ENCODE measurements at regions not wholly inside any gene's neighbourhood (a gene's known extent, or its start where the extent isn't known, plus 50 kb on each side); places are given as distances from the start of the nearest gene placed in this dataset.

GRCh38 chr1:217089361-217090014 is 366.3 kb upstream of the ESRRG start:
- Histone ChIP-seq H3K4me1 (ENCODE audit: control insufficient read depth in 2 of 3, insufficient read depth in 2 of 3, low read depth in 1 of 3, low read length in 3 of 3) (peaks cover 0 to 25% (median 3%) of the 10 kb centered on the region in 3 donors), H3K4me3 (ENCODE audit: low read length in 3 of 3) (peak overlapping the region; percentile 43 to 75 (median 60)), H3K27me3 (ENCODE audit: control insufficient read depth, insufficient read depth, low read length) (no peaks in the 10 kb centered on the region), H3K9ac (ENCODE audit: low read length in 3 of 3) (peak overlapping the region; percentile 25 to 64 (median 31)), H3K9me3 (ENCODE audit: control insufficient read depth in 2 of 3, insufficient read depth in 1 of 3, low read length in 3 of 3) (no peaks in the 10 kb centered on the region), H3K36me3 (ENCODE audit: control insufficient read depth in 2 of 3, insufficient read depth in 3 of 3, low read length in 3 of 3) (no peaks in the 10 kb centered on the region), H3K27ac (ENCODE audit: low read depth in 2 of 2, low read length in 2 of 2) (peak overlapping the region; percentile 81 to 89)
- DNase-seq (peak; percentile 64 to 84 (median 80)), FAIRE-seq (no peak)
- intact Hi-C loops (cut with DNase I): no loop called here
- no peak for TF ChIP-seq CTCF (IDR thresholded peaks at IDR 0.05; ENCODE audit: borderline replicate concordance, extremely low read depth, insufficient read depth)

DNA sequence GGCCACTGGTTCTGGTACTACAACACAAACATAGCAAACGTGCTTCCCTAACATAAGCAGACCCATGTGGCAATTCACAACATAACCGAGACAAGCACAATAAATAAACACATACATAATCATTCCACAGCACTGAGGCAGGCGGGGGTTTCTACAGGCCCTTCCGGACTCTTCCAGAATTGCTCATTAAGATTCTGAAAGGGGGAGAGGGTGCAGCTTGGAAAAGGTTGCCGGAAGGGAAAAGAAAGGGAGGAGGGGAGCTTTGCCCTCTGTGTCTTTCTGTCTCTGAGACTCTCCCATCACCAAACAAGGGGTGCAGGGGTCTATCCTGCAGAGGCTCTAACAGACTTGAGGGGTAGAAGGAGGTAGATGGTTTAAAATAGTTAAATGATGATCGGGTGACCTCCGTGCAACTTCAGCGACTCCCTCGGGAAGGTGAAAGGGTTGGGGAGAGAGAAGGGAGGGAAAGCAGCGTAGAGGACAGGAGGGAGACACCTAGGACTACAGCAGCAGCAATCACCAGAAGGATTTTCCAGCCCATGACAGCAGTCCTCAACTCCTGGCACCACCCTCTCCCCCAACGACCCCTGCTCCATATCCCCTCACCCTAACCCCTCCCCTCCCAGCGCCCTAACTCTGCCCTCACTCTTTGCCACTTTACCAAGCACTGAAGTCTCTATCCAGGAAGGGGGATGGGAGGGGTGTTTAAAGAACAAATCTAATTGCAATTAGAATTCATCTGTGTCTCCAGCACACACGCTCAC is 365.5 kb upstream of the ESRRG start:
- DNase-seq (peak in 4 of 5 donors; percentile 32 to 66 (median 62)), FAIRE-seq (no peak)
- Histone ChIP-seq H3K27ac (ENCODE audit: low read depth in 2 of 2, low read length in 2 of 2) (peak overlapping the region; percentile 81 to 89), H3K4me1 (ENCODE audit: control insufficient read depth in 2 of 3, insufficient read depth in 2 of 3, low read depth in 1 of 3, low read length in 3 of 3) (peaks cover 0 to 25% (median 3%) of the 10 kb centered on the region in 3 donors), H3K9ac (ENCODE audit: low read length in 3 of 3) (peak overlapping the region in 2 of 3 donors; percentile 3 to 64), H3K9me3 (ENCODE audit: control insufficient read depth in 2 of 3, insufficient read depth in 1 of 3, low read length in 3 of 3) (no peaks in the 10 kb centered on the region), H3K4me3 (ENCODE audit: low read length in 3 of 3) (peak overlapping the region; percentile 43 to 75 (median 55)), H3K27me3 (ENCODE audit: control insufficient read depth, insufficient read depth, low read length) (no peaks in the 10 kb centered on the region), H3K36me3 (ENCODE audit: control insufficient read depth in 2 of 3, insufficient read depth in 3 of 3, low read length in 3 of 3) (no peaks in the 10 kb centered on the region)
- TF ChIP-seq CTCF (IDR thresholded peaks at IDR 0.05; ENCODE audit: borderline replicate concordance, extremely low read depth, insufficient read depth): no peak
- intact Hi-C loops (cut with DNase I): no loop called here

DNA sequence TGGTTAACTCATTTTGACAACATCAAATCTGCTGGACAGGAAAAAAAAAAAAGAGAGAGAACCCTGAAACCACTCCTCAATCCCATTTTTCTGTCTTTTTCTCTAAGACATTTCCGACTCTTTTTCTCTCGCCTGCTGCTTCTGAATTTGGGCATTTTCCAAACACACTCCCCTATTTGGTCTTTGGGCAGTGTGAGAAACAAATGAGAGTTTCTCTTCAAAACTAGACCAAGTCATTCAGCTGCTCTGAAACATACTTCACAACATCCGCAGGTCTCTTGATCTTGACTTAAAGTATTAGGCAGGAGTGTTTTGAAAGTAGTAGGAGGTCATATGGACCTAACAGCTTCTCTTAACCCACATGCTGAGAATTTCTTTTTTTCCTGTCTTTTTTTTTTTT is 364.8 kb upstream of the ESRRG start:
- no peak for FAIRE-seq
- Histone ChIP-seq H3K27ac (ENCODE audit: low read depth in 2 of 2, low read length in 2 of 2) (peak overlapping the region in 1 of 2 donors; percentile 43), H3K27me3 (ENCODE audit: control insufficient read depth, insufficient read depth, low read length) (no peaks in the 10 kb centered on the region), H3K4me1 (ENCODE audit: control insufficient read depth in 2 of 3, insufficient read depth in 2 of 3, low read depth in 1 of 3, low read length in 3 of 3) (peaks cover 0 to 20% (median 3%) of the 10 kb centered on the region in 3 donors), H3K9me3 (ENCODE audit: control insufficient read depth in 2 of 3, insufficient read depth in 1 of 3, low read length in 3 of 3) (no peaks in the 10 kb centered on the region), H3K36me3 (ENCODE audit: control insufficient read depth in 2 of 3, insufficient read depth in 3 of 3, low read length in 3 of 3) (no peaks in the 10 kb centered on the region), H3K9ac (ENCODE audit: low read length in 3 of 3) (no peak overlapping the region), H3K4me3 (ENCODE audit: low read length in 3 of 3) (peak overlapping the region in 1 of 3 donors; percentile 75)
- intact Hi-C loops (cut with DNase I): no loop called here
- DNase-seq: peak in 1 of 5 donors; percentile 26
- TF ChIP-seq CTCF (IDR thresholded peaks at IDR 0.05; ENCODE audit: borderline replicate concordance, extremely low read depth, insufficient read depth): no peak

Measured in kidney (tissue), 13 donors.